Common myeloid progenitor, CD34-positive (primary cell): ENCODE measurements at regions not wholly inside any gene's neighbourhood (a gene's known extent, or its start where the extent isn't known, plus 50 kb on each side); places are given as distances from the start of the nearest gene placed in this dataset.

Experiments used
- CTCF ChIA-PET: fragments of 350-600 bp; sonication (Branson Sonifier 250); formaldehyde crosslinking; loops from one replicate; lab custom pipeline; 2021; ENCODE audit warnings: antibody characterized with exemption; lab: Charles Lee
- POLR2A ChIA-PET: fragments of 350-600 bp; sonication (Branson Sonifier 250); formaldehyde crosslinking; loops from one replicate; lab custom pipeline; 2021; ENCODE audit warnings: antibody characterized with exemption; lab: Charles Lee
- DNase-seq, 3 donors: peaks; one replicate each; pipeline versions ENCODE4 v3.0.0 to v3.0.0-alpha.2; 2013
- H3K27ac ChIP-seq, 2 experiments: 1 replicate in 1 of 2; 2 replicates in 1 of 2; pipeline ENCODE4 v1.7.0; 2013; ENCODE audit warnings: inconsistent platforms in 2 of 2, low read length in 2 of 2, mild to moderate bottlenecking in 2 of 2, low read depth in 1 of 2, moderate library complexity in 1 of 2; ENCODE audit not compliant: severe bottlenecking in 2 of 2, insufficient read depth in 1 of 2, poor library complexity in 1 of 2
- H3K27me3 ChIP-seq, 5 experiments: replicated peaks in 2 of 5; 1 replicate in 3 of 5; 2 replicates in 2 of 5; pipeline versions ENCODE4 v1.6.1 to v1.7.0; 2013; ENCODE audit warnings: low read length in 4 of 5, mild to moderate bottlenecking in 2 of 5, moderate library complexity in 2 of 5, inconsistent platforms in 1 of 5; ENCODE audit not compliant: insufficient read depth in 5 of 5, control insufficient read depth in 4 of 5
- H3K36me3 ChIP-seq, 4 experiments: 1 replicate in 2 of 4; 2 replicates in 2 of 4; pipeline versions ENCODE4 v1.6.1 to v1.7.0; 2013; ENCODE audit warnings: low read length in 3 of 4, control low read depth in 1 of 4, mild to moderate bottlenecking in 1 of 4; ENCODE audit not compliant: control insufficient read depth in 4 of 4, insufficient read depth in 4 of 4
- H3K4me1 ChIP-seq, 4 experiments: 1 replicate in 3 of 4; 2 replicates in 1 of 4; pipeline versions ENCODE4 v1.6.1 to v1.7.1; 2013; ENCODE audit warnings: low read length in 3 of 4, mild to moderate bottlenecking in 3 of 4, control low read depth in 1 of 4, inconsistent platforms in 1 of 4, moderate library complexity in 1 of 4; ENCODE audit not compliant: control insufficient read depth in 4 of 4, insufficient read depth in 4 of 4; ENCODE audit errors: control extremely low read depth in 1 of 4
- H3K4me3 ChIP-seq, 7 experiments: 1 replicate in 4 of 7; 2 replicates in 3 of 7; pipeline versions ENCODE4 v1.5.1 to v1.7.0; 2013; ENCODE audit warnings: mild to moderate bottlenecking in 7 of 7, low read length in 6 of 7, moderate library complexity in 6 of 7, inconsistent platforms in 2 of 7, low read depth in 2 of 7, control low read depth in 1 of 7; ENCODE audit not compliant: insufficient read depth in 4 of 7, control insufficient read depth in 1 of 7; ENCODE audit errors: extremely low read depth in 1 of 7
- H3K9me3 ChIP-seq, 5 experiments: 1 replicate in 4 of 5; 2 replicates in 1 of 5; pipeline versions ENCODE4 v1.6.1 to v1.7.1; 2013; ENCODE audit warnings: low read length in 4 of 5, mild to moderate bottlenecking in 2 of 5, inconsistent platforms in 1 of 5, low read depth in 1 of 5, moderate library complexity in 1 of 5; ENCODE audit not compliant: control insufficient read depth in 4 of 5, insufficient read depth in 2 of 5; ENCODE audit errors: control extremely low read depth in 1 of 5
- WGBS: methylation state at CpG from one replicate; pipeline ENCODE4 v1.1.5; 2013; ENCODE audit not compliant: insufficient coverage; 5-methylcytosine and 5-hydroxymethylcytosine counted together

DNA sequence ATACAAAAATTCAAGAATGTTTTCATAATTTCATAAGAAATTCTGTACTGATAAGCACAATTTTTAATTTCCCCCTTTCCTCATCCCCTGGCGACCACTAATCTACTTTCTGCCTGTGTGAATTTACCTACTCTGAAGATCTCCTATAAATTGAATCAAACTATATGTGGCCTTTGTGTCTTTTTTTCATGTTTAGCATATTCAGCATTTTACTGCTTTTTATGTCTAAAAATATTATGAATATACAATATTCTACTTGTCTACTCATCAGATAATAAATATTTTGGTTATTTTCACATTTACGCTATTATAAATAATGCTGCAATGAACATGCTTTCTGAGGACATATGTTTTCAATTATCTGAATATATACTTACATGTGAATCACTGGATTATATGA lies 144.8 kb downstream of the CYLC2 start:
- Histone ChIP-seq H3K36me3 (no peaks in the 10 kb centered on the region), H3K4me3 (no peak overlapping the region), H3K9me3 (no peaks in the 10 kb centered on the region), H3K4me1 (no peaks in the 10 kb centered on the region), H3K27ac (no peak overlapping the region), H3K27me3 (no peaks in the 10 kb centered on the region)
- CTCF ChIA-PET = no interaction called here
- no CpG with 5 or more reads among the region's 2 CpGs for WGBS
- POLR2A ChIA-PET = no interaction called here
- DNase-seq = no peak

DNA sequence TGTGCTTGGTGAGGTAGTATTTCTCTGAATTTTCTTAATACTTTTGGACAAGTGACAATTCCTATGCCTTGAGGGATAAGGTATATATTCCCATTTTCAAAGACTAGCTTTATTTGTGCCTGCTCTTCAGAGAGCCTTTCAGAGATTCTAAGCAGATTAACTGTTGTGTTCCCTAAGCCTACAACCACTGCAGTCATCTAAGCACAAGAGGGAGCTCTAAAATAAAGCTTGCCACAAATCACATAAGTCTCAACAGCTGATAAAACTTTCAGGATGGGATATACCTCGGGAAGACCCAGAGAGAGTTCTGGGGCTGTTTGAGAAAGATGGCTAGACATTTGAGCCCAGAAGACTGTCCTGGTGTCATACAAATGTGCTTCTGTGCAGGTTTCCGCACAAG lies 157.3 kb downstream of the CYLC2 start:
- DNase-seq = no peak
- Histone ChIP-seq H3K27me3 (no peaks in the 10 kb centered on the region), H3K27ac (no peak overlapping the region), H3K36me3 (no peaks in the 10 kb centered on the region), H3K4me3 (no peak overlapping the region), H3K4me1 (no peaks in the 10 kb centered on the region), H3K9me3 (peaks cover 0 to 4% (median 2%) of the 10 kb centered on the region in 5 experiments)
- WGBS = 68% methylated on average over 2 of the region's 2 CpGs
- ChIA-PET POLR2A (interaction anchor here (0.7 kb wide), 1 partner anchor 9 kb away, joined by 4 read pairs; no protein-coding TSS in a partner anchor), CTCF (interaction anchor here (0.7 kb wide), 1 partner anchor 13 kb away, joined by 3 read pairs; no protein-coding TSS in a partner anchor)

DNA sequence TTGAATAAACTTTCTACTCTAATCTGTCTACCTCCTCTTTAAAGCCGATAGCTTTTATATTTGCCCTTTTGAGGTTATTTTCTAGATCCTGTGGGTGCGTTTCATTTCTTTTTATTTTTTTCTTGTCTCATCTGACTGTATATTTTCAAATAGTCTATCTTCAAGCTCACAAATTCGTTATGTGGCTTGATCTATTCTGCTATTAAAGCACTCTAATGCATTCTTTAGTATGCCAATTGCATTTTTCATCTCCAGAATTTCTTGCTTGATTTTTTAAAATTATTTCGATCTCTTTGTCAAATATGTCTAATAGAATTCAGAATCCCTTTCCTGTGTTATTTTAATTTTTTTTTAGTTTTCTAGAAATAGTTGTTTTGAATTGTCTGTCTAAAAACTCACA lies 172.4 kb downstream of the CYLC2 start:
- Histone ChIP-seq H3K4me1 (no peaks in the 10 kb centered on the region), H3K27ac (no peak overlapping the region), H3K9me3 (peaks cover 0 to 5% (median 3%) of the 10 kb centered on the region in 5 experiments), H3K4me3 (no peak overlapping the region), H3K36me3 (no peaks in the 10 kb centered on the region), H3K27me3 (no peaks in the 10 kb centered on the region)
- DNase-seq = no peak
- 67% methylated on average over 1 of the region's 4 CpGs for WGBS
- POLR2A ChIA-PET = no interaction called here
- CTCF ChIA-PET = no interaction called here

DNA sequence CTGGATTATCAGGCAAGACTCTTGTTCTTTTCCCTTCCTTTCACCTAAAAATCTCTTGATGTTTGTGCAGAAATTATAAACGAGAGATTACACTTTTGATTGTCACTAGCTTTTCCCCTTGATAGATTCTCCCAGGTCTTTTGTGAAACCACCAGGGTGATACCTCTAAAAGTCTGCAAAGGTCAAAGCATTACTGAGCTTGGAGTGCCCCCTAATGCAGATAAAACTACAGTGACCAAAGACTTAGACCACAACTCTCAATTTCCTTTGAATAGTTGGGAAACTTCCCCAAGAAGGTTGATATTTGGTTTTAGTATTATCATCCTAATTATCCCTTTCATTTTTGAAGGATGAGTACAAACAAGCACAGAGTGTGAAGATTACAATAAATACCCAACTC lies 173.1 kb downstream of the CYLC2 start:
- Histone ChIP-seq H3K36me3 (no peaks in the 10 kb centered on the region), H3K4me1 (no peaks in the 10 kb centered on the region), H3K4me3 (no peak overlapping the region), H3K9me3 (peaks cover 0 to 5% (median 3%) of the 10 kb centered on the region in 5 experiments), H3K27ac (no peak overlapping the region), H3K27me3 (no peaks in the 10 kb centered on the region)
- POLR2A ChIA-PET = no interaction called here
- 86% methylated on average over 1 of the region's 1 CpG for WGBS
- DNase-seq = no peak
- CTCF ChIA-PET = no interaction called here

- DNase-seq = no peak
- no peaks in the 10 kb centered on the region for H3K36me3 ChIP-seq
- no peaks in the 10 kb centered on the region for H3K4me1 ChIP-seq
- no peak overlapping the region for H3K4me3 ChIP-seq
- ChIA-PET POLR2A (no interaction called here), CTCF (no interaction called here)
- H3K27me3 ChIP-seq = no peaks in the 10 kb centered on the region
- 100% methylated on average over 1 of the region's 1 CpG for WGBS
- no peak overlapping the region for H3K27ac ChIP-seq
- H3K9me3 ChIP-seq = peaks cover 0 to 5% (median 3%) of the 10 kb centered on the region in 5 experiments
Observed at GRCh38 chr9:103169798-103170197, 174.7 kb downstream of the CYLC2 start.

GRCh38 chr9:103183701-103184171 lies 188.6 kb downstream of the CYLC2 start:
- H3K27me3 ChIP-seq = no peaks in the 10 kb centered on the region
- CTCF ChIA-PET = interaction anchor here (0.5 kb wide), 1 partner anchor 1507 kb away, joined by 3 read pairs; no protein-coding TSS in a partner anchor
- H3K9me3 ChIP-seq = no peaks in the 10 kb centered on the region
- H3K36me3 ChIP-seq = no peaks in the 10 kb centered on the region
- POLR2A ChIA-PET = interaction anchor here (0.6 kb wide), 1 partner anchor 31 kb away, joined by 4 read pairs; no protein-coding TSS in a partner anchor
- H3K27ac ChIP-seq = no peak overlapping the region
- no peak for DNase-seq
- WGBS = 99% methylated on average over 6 of the region's 6 CpGs
- H3K4me1 ChIP-seq = no peaks in the 10 kb centered on the region
- H3K4me3 ChIP-seq = no peak overlapping the region

DNA sequence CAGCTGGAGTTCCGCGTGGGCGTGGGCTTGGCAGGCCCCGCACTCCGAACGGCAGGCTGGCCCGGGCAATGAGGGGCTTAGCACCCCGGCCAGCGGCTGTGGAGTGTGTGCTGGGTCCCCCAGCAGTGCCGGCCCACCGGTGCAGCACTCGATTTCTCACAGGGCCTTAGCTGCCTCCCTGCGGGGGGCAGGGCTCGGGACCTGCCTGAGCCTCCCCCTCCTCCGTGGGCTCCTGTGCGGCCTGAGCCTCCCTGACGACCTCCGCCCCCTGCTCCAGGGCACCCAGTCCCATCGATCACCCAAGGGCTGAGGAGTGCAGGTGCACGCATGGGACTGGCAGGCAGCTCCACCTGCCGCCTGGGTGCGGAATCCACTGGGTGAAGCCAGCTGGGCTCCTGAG lies 191.8 kb downstream of the CYLC2 start:
- no peak for DNase-seq
- no peaks in the 10 kb centered on the region for H3K36me3 ChIP-seq
- 98% methylated on average over 9 of the region's 22 CpGs for WGBS
- ChIA-PET CTCF (no interaction called here), POLR2A (no interaction called here)
- no peaks in the 10 kb centered on the region for H3K27me3 ChIP-seq
- H3K4me3 ChIP-seq = no peak overlapping the region
- H3K9me3 ChIP-seq = no peaks in the 10 kb centered on the region
- no peak overlapping the region for H3K27ac ChIP-seq
- no peaks in the 10 kb centered on the region for H3K4me1 ChIP-seq
